ENCODE measurements at regions not wholly inside any gene's neighbourhood (a gene's known extent, or its start where the extent isn't known, plus 50 kb on each side); places are given as distances from the start of the nearest gene placed in this dataset.
"Not testable (repeated sequence)": the region's sequence is repeated elsewhere in the genome, so short reads cannot be mapped to it uniquely, and the experiment has no call there.

DNA sequence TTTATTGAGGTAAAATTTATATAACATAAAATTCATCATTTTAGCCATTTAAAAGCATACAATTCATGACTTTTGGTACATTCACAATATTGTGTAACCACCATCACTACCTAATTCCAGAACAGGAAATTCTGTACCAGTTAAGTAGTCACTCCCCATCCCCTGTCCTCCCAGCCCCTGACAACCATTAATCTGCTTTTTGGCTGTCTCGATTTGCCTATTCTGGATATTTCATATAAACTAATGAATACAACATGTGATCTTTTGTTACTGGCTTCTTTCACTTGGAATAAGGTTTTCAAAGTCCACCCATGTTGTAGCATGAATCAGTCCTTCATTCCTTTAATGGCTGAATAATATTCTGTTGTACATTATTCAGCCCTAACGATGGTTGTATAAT, 115.6 kb upstream of the KLF14 start:
- no peak for DNase-seq

DNA sequence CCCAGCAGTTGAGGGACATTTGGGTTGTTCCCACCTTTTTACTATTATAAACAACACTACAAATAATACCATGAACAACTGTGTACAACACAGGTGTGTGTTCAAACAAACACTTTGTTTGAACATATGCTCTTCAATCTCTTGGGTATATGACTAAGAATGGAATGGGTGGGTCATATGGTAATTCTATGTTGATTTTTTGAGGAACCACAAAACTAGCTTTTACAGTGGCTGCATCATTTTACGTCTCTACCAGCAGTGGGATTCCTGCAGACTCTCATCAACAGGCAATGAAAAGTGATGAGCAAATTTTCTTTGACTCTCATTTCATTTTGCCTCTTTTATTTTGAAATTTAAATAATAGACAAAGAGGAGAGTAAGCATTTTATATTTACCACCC, 116.9 kb upstream of the KLF14 start:
- DNase-seq, result no peak

GRCh38 chr7:130852867-130853266, 118.9 kb upstream of the KLF14 start:
- no peak for DNase-seq

GRCh38 chr7:130853503-130854279, 119.7 kb upstream of the KLF14 start:
- DNase-seq, result no peak

DNA sequence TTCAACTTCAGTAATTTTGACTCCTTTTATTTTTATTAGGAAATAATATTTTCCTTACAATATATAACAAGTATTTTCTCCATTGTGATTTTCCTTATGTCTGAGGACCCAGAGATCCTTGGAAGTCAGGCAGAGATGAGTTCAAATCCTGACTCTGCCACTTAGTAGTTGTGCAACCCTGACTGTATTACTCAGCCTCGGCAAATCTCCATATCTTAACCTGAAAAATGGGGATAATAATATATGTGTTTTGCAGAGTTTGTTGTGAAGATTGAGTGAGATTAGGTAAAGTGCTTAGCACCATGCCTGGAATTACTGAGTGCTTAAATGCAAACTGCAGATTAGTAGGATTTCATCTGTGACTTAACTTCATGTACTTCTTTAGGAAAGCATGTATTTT, 120.5 kb upstream of the KLF14 start:
- DNase-seq, result no peak

DNA sequence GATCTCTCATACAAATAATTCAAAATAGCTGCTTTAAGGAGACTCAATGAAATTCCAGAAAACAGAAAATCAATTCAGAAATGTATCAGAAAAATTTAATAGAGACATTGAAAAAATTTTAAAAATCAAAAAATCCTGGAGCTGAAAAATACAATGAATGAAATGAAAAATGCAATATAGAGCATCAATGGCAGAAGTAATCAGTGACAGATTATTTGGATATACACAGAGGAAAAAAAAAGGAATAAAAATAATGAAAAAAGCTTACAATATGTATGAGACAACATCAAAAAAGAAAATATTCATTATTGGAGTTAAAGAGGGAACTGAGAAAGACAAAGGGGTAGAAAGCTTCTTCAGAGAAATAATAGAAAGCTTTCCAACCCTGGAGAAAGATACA, 122.9 kb upstream of the KLF14 start:
- no peak for DNase-seq

DNA sequence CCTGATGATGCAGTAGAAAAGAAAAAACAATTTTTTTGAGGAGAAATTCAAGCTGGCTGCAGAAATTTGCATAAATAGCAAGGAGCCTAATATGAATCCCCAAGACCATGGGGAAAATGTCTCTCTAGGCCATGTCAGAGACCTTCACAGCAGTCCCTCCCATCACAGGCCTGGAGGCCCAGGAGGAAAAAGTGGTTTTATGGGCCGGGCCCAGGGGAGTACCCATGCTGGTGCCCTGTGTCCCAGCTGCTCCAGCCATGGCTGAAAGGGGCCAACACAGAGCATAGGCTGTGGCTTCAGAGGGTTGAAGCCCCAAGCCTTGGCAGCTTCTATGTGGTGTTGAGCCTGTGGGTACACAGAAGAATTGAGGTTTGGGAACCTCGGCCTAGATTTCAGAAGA, 126.8 kb upstream of the KLF14 start:
- DNase-seq, result not testable (repeated sequence)

- DNase-seq, result peak; percentile 58
Observed at GRCh38 chr7:130865408-130866236, 131.6 kb upstream of the KLF14 start.

GRCh38 chr7:130867039-130867438, 133.0 kb upstream of the KLF14 start:
- DNase-seq, result no peak

GRCh38 chr7:130867581-130868136, 133.7 kb upstream of the KLF14 start:
- no peak for DNase-seq

GRCh38 chr7:130868139-130868538, 134.1 kb upstream of the KLF14 start:
- DNase-seq, result no peak

GRCh38 chr7:130869918-130870317, 135.9 kb upstream of the KLF14 start:
- no peak for DNase-seq

GRCh38 chr7:130872341-130872740, 138.3 kb upstream of the KLF14 start:
- no peak for DNase-seq

GRCh38 chr7:130872756-130873448, 138.9 kb upstream of the KLF14 start:
- DNase-seq, result peak; percentile 60

GRCh38 chr7:130874071-130874915, 140.3 kb upstream of the KLF14 start:
- DNase-seq, result no peak

GRCh38 chr7:130875265-130875741, 141.3 kb upstream of the KLF14 start:
- peak; percentile 75 for DNase-seq

GRCh38 chr7:130875901-130876300, 141.9 kb upstream of the KLF14 start:
- no peak for DNase-seq

DNA sequence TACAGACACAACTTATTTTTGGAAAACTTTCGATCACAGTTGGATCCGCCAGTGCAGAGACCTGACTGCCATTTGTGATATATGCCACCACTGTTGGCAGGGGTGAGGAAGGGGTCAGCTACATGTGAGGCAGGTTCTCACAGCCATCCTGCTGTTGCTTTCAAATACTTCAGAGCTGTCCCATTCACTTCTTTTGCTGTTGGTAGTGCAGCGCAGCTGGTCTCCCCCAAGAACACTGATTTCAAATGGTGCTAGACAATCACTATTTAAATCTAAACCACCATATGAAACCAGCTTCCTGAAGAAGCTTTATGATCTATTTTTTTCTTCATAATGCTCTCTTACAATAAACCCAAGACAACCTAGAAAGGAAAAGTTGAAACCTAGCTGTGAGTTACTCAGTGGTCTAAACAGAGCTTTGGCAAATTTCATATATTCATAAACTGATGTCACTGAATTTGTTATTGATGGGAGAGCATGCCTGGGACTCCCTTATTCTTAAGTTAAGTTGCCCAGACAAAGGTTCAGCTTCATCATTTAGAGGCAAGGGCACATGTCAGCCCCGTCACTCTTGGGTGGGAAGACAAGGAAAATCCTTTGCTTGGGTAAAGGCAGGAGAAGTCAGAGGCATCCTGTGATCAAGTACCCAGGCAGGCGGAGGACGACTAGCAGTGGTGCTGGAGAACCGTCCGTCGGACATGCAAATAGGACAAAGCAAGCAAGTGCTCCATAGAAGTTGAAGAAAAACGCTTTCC, 143.4 kb upstream of the KLF14 start:
- DNase-seq, result no peak

DNA sequence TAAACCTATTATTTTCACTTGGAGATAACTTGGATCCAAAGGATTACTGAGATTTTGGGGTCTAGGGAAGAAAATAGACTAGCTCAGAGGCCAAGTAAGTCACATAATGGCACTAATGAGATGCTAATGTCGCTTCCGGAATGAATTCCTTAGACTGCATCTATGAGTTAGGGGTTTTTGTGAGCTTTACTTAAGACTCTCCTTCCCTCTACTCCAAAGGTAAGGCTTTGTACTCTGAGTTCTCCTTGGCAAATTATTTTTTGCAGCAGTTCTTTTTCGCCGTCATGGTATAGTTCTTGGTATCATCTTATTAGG, 143.9 kb upstream of the KLF14 start:
- no peak for DNase-seq

- no peak for DNase-seq
Observed at GRCh38 chr7:130878785-130879184, 144.8 kb upstream of the KLF14 start.

- no peak for DNase-seq
Observed at GRCh38 chr7:130879191-130879590, 145.2 kb upstream of the KLF14 start.

All from dermis blood vessel endothelial cell (primary cell).